GM13976 (cell line): ENCODE measurements at regions not wholly inside any gene's neighbourhood (a gene's known extent, or its start where the extent isn't known, plus 50 kb on each side); places are given as distances from the start of the nearest gene placed in this dataset.

Source experiments
- DNase-seq: peaks from one replicate; pipeline ENCODE4 v3.0.0; 2012; ENCODE audit warnings: low spot score
- CTCF ChIP-seq: IDR thresholded peaks from 2 replicates; pipeline ENCODE4 v1.5.1; 2012; ENCODE audit warnings: borderline replicate concordance, mild to moderate bottlenecking; ENCODE audit not compliant: insufficient read depth; ENCODE audit errors: extremely low read depth, missing control alignments, control extremely low read depth
- in situ Hi-C: fragments of 300-500 bp; cut with MboI; formaldehyde crosslinking; loops from one replicate; pipeline ENCODE4 v1.12.0; 2022; ENCODE audit warnings: low sequenced_read_pairs, mixed read lengths, inconsistent platforms; ENCODE audit not compliant: unreplicated experiment

GRCh38 chr1:4053160-4053748 is 153.2 kb upstream of the C1orf174 start:
- DNase-seq = no peak
- TF ChIP-seq CTCF = no peak
- in situ Hi-C loops = no loop called here

DNA sequence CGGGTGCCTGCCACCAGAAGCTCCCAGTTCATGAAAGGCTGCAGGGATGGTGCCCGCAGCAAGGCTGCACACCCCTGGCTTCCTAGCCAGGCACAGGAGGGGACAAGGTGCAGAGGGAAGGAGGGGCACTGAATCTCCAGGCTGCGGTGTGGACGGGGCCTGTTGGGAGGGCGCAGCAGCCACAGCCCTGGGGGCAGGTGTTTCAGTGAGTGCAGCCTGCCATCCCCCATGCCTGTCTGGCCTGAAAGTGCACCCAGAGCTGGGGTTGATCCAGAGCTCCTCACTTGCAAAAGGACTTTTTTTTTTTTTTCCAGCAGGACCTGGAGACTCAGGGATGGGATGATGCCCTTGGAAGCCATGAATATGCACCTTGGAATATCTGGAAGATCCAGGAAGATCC is 153.7 kb upstream of the C1orf174 start:
- in situ Hi-C loops = no loop called here
- no peak for DNase-seq
- no peak for TF ChIP-seq CTCF

- in situ Hi-C loops = no loop called here
- DNase-seq = no peak
- TF ChIP-seq CTCF = no peak
These were observed 155.4 kb upstream of the C1orf174 start for GRCh38 chr1:4055294-4055967.

- no peak for DNase-seq
- in situ Hi-C loops = no loop called here
These were observed 156.3 kb upstream of the C1orf174 start for GRCh38 chr1:4056422-4056821.

DNA sequence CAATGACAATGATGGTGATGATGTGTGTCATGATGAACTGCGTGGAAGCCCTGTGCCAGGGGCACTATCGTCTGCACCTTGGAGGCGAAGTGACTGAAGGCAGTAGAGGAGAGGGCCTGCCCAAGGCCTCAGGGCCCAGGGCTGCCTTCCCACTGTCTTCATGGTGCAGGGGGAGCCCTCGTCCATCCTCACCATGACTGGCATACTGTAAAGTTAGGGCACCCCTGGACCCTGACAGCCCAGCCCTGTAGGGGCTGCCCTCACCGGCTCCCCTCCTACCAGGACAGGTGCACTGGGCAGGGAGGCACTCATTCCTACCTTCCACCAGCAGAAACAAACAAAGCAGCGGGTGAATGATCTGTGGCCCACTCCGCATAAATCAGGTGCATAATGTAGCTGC is 156.9 kb upstream of the C1orf174 start:
- no peak for DNase-seq
- TF ChIP-seq CTCF = no peak
- in situ Hi-C loops = no loop called here

More at GRCh38 chr1:4056422-4056821, 156.3 kb upstream of the C1orf174 start:
- TF ChIP-seq CTCF = no peak

GRCh38 chr1:4057603-4058002 is 157.5 kb upstream of the C1orf174 start:
- no peak for DNase-seq
- in situ Hi-C loops = no loop called here
- TF ChIP-seq CTCF = no peak
